OCI-M1 (cell line): ENCODE measurements at regions not wholly inside any gene's neighbourhood (a gene's known extent, or its start where the extent isn't known, plus 50 kb on each side); places are given as distances from the start of the nearest gene placed in this dataset.
A peak's percentile ranks its signal among the peaks of the same experiment; 100 is the strongest.

Source experiments
- DNase-seq: peaks from one replicate; lab custom pipeline; 2025; lab: John Stamatoyannopoulos, UW

DNA sequence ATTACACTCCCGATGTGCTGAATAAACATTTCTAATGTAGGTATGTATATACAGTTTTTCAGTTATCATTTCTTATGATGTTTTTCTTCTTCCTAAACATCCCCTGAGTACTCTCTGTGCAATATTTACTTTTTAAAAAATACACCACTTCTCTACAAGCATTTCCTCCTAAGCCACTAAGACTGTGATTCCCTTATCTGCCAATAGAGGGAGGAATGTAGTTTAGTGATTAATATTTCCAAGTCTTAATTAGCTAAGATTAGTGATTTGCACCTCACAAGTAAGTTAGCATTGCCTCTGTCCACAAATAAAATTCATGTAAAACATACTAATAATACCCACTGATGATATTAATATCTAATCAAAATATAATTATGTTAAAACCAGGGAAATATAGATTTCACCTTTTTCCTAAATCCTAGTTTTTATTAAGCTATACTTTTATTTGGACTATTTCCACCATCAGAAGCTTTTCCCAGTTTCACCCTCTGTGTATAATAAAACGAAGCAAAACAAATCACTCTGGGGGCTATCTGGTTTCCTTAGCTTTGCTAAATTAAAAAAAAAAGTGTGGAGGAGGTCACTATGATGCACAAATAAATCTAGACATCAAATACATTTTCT is 909.1 kb downstream of the FAT4 start:
- peak; percentile 56 for DNase-seq

GRCh38 chr4:126227428-126227827 is 912.7 kb downstream of the FAT4 start:
- no peak for DNase-seq

DNA sequence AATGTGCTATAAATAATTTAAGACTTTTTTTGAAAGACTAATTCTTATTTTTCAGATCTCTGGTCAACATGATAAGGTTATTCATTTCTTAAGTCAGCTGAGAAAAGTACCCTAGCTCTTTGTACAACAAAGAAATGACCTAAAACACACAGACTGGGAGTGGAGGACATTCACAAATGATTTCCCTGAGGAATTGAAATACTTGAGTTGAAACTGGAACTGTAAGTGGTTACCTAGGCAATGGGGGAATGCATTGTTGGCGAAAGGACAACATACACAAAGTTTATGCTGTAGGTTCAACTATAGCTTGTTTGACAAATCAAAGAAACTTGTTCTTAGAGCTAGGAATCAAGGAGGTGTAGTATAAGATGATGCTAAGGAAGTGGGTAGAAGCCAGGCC is 915.5 kb downstream of the FAT4 start:
- no peak for DNase-seq

GRCh38 chr4:126233483-126233882 is 918.7 kb downstream of the FAT4 start:
- DNase-seq: no peak

- DNase-seq: no peak
These were observed 923.3 kb downstream of the FAT4 start for GRCh38 chr4:126238013-126238412.

- no peak for DNase-seq
These were observed 926.9 kb downstream of the FAT4 start for GRCh38 chr4:126241634-126242033.

DNA sequence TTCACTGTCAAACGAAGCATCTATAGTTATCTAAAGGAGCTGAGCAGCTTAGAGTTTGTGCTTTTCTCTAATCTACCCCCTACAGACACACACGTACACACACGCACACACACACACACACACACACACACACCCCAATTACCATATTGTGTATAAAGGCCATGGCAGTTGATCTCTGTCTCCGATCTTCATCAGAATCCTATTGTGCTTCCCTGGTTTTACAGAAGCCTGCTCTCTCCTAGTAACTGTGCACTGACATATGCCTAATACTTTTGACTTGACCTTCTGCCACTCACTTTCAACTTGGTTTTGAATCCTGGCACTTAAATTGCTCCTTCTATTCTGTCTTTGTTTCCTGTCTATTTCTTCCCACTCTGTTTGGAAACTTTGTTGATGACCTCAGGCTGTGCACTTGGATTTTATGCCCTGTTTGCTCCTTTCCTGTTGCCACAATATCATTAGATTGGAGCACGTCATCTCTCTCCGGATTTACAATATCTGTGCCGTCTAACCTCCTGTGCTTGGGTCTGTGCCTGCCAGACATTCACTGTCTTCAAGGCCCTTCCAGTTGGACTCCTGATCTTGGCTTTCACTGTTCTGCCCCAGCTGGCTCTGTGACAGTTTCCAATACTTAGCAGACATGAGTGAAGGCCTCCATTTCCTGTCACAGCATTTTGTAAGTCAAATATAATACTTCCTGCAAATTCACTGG is 928.1 kb downstream of the FAT4 start:
- DNase-seq: no peak

DNA sequence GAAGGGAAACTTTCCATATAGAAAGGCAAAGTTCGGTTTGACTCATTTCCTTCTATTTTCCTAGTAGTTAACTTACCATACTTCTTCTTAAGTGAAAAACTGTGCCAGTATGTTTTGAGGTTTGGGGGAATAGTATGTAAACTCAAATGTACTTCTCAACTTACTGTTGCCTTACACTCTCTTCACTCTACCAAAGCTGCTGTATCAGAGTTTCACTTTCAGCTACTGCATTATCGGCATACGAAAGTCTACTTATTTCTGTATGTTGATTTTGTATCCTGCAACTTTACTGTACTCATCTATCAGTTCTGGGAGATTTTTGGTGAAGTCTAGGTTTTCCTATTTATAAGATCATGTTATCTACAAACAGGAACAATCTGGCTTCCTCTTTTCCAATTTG is 932.7 kb downstream of the FAT4 start:
- peak; percentile 9 for DNase-seq

DNA sequence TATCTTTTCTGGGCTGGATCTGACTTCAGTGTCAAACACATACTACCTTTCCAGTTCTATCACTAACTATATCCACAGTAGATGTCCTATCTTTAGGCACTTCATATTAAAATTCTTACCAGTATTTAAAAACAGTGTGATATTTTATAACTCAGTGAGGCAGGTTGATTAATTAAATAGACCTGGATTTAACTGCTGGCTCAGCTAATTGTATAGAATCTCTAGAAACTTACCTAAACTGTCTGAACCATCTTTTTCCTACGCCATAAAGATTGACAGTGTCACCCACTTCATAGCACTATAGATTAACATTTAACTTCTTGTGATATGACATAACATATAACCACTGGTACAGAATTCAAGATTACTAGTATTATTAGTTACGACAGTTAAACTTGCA is 935.3 kb downstream of the FAT4 start:
- no peak for DNase-seq

- DNase-seq: no peak
These were observed 936.4 kb downstream of the FAT4 start for GRCh38 chr4:126251169-126251568.

DNA sequence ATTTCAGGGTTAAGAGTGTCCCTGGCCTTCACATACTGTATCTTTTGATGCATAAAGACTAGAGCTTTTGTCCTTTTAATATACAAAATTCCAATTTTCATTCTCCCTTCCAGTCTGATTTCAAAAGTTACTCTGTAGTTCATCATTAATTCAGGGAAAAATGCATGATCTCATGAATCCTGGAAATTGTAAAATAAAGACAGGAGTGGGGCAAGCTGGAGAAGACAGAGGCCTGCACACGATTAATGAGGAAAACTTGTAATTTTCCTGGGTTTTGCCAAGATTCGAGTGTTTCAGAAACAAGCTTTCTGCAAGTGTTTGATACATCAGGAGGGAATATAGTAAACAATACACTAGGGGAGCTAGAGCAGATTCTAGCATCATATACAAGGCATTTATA is 947.9 kb downstream of the FAT4 start:
- no peak for DNase-seq

DNA sequence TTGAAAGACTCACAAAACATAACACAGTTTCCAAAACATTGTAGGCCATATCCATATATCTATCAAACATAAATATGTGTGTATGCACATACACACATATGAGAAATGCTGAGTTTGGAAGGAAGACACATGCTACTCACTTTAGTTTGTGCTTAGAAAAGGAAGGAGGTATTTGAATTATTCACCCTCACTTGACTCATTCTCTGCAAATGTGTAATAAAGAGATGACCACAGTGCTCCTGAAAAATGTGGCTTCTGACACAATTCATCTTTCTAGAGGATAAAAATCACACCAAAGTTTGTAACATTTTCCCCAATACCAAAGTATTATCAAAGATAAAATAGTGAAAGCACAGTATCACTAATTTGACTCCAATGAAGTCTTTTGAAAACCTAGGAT is 950.1 kb downstream of the FAT4 start:
- no peak for DNase-seq

DNA sequence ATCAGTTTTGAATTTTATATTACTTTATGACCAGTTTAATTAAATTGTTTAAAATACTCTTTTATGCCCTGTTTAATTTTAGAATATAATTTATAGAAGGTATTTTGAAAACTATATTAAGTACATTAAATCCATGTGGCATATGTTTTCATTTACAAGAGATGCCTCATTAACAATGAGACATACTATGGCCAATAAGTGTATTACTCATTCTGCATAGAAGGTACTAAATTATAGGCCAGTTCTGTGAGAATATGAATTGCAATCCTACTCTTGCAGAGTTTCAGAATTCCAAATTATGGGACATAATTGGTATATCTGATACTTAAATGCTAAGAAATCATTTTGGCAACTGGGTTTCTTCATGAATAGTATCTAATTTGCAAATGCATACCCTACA is 951.1 kb downstream of the FAT4 start:
- DNase-seq: no peak

- DNase-seq: no peak
These were observed 952.9 kb downstream of the FAT4 start for GRCh38 chr4:126267689-126268088.

DNA sequence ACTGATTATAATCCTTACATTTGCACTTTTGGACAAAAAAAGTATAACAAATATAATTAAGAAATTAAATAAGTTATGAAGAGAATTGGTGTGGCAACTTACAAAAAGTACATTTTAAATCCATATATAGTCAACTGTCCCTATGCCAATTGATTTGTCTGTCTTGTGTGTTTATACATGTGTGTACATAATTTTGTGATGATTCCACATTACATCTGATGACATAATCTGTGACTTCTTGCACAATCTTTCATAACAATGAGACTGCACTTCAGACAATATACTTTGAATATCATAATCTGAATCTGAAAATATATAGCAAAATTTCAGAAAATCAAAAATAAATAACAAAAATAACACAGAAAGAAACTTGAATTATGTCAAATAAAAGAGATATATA is 953.4 kb downstream of the FAT4 start:
- DNase-seq: peak; percentile 5

GRCh38 chr4:126269106-126269505 is 954.4 kb downstream of the FAT4 start:
- no peak for DNase-seq

DNA sequence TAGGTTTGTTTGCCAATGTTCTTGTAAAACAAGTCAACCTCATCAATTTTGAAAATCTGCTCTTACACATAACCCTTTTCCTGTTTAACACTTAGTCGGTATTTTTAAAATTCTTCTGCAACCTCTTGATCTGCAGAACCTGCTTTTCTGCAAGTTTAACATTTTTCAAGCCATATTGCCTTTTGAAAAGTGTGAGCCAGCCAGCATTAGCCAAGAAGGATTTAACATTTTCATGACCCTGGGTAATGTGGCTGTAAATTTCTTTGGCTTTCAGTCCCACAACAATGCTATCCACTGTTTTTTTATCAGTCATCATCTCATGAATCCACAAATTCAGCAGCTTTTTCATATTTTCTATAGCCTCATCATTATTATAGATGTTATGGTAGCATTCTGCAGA is 956.5 kb downstream of the FAT4 start:
- no peak for DNase-seq

DNA sequence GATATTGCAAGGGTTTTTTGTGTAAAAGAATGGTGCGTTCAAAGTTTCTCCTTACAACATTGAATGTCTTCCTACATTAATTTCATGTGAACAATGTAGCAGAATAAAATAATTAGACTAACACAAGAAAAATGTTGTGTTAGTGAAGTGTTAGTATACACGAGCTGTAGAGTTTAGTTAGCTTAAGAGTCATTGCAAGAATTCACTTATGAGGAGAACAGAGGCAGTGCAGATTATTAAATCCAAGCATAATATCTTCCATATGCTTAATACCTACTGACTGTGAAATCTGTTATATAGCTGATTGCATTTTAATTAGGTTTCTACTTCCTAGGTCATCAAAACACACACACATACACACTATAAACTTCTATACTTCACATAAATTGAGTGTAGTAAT is 959.0 kb downstream of the FAT4 start:
- DNase-seq: no peak

GRCh38 chr4:126291886-126292285 is 977.1 kb downstream of the FAT4 start:
- DNase-seq: no peak

DNA sequence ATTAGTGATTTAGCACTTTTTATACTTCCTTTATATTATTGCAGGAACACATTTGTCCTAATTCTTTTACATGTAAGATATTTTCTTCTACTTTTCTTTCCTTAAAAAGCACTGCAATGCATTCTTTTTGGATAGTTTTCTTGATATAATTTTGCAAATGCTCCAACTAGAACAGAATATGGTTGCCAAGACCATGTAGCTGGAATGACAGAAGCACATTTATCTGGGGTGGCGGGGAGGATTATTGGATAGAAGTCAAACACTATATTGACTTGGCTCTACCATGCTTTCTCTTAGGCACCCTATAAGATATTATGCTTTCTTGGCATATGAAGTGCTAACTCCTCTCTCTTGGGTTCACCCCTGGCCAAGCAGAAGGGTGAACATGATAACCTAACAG is 983.5 kb downstream of the FAT4 start:
- DNase-seq: no peak

DNA sequence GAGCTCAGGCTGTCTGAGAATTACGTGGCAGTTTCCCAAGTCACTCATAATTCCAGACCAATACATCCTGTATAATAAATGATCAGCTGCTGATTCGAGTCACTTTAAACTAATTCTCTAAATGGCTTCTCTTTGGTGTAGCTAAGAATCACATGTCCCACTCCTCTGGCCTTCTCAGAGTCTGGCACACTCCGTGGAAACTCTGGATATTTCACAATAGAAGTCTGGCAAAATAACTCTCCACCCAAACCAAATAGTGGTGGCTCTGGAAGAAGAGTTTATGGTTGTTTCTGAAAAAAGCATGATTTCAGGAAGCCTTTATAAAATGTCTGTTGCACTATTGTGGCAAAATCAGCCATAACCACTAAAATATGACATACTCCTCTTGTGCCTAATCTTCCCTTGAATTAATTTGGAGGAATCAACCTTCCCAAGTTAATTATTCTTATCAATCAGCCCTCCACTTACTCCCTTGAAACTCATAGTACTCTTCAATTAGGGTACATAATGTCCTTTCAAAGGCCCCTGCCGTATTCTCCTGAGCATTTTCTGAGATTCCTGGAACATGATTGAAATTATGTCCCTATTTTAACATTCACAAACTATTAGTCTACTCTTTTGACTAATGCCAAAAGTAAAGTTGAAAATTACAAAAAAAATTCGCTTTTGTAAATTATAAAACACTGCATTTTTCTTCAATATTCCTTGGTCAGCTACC is 991.6 kb downstream of the FAT4 start:
- no peak for DNase-seq

- DNase-seq: no peak
These were observed 1003.6 kb downstream of the FAT4 start for GRCh38 chr4:126318376-126318775.

- no peak for DNase-seq
These were observed 1014.2 kb downstream of the FAT4 start for GRCh38 chr4:126328914-126329313.
